ENCODE measurements at regions not wholly inside any gene's neighbourhood (a gene's known extent, or its start where the extent isn't known, plus 50 kb on each side); places are given as distances from the start of the nearest gene placed in this dataset.

DNA sequence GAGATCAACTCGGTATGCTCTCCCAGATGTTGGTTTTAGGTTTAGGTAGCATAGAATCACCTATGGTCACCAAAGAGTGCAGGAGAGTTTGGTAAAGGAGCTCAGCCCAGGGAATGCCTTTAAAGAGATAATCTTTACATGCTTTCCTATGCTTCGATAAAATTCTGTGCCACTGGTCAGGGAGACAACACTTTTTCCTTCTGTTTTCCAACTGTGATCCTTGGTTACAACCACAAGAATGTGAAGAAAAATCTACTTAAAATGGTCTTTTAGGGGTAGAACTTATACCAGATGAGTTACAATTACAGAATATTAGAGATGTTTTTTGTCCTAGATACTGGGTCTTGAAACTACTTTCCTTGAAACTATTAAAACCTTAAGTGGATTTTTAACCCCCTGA is 895.6 kb downstream of the TTLL7 start:
- Histone ChIP-seq H3K27ac (ENCODE audit: low read depth, low read length, poor library complexity, severe bottlenecking) (no peak overlapping the region), H3K4me3 (ENCODE audit: low read depth, low read length, poor library complexity, severe bottlenecking) (no peak overlapping the region), H3K27me3 (replicated peaks; ENCODE audit: insufficient read depth, low read depth, low read length, poor library complexity) (no peaks in the 10 kb centered on the region), H3K9me3 (ENCODE audit: low read depth, low read length, poor library complexity, severe bottlenecking) (no peaks in the 10 kb centered on the region), H3K4me1 (ENCODE audit: insufficient read depth, low read length, poor library complexity, severe bottlenecking) (peaks cover 7% of the 10 kb centered on the region), H3K36me3 (ENCODE audit: insufficient read depth, low read length, poor library complexity, severe bottlenecking) (no peaks in the 10 kb centered on the region)
- intact Hi-C loops (cut with micrococcal nuclease; ENCODE audit: unreplicated experiment): no loop called here
- ChIA-PET CTCF (no interaction called here), POLR2A (ENCODE audit: low non-redundant PET) (no interaction called here)
- no peak for TF ChIP-seq EZH2 (IDR thresholded peaks at IDR 0.05; ENCODE audit: borderline replicate concordance, low read depth, low read length, poor library complexity, severe bottlenecking)
- TF ChIP-seq, protein P1, sequence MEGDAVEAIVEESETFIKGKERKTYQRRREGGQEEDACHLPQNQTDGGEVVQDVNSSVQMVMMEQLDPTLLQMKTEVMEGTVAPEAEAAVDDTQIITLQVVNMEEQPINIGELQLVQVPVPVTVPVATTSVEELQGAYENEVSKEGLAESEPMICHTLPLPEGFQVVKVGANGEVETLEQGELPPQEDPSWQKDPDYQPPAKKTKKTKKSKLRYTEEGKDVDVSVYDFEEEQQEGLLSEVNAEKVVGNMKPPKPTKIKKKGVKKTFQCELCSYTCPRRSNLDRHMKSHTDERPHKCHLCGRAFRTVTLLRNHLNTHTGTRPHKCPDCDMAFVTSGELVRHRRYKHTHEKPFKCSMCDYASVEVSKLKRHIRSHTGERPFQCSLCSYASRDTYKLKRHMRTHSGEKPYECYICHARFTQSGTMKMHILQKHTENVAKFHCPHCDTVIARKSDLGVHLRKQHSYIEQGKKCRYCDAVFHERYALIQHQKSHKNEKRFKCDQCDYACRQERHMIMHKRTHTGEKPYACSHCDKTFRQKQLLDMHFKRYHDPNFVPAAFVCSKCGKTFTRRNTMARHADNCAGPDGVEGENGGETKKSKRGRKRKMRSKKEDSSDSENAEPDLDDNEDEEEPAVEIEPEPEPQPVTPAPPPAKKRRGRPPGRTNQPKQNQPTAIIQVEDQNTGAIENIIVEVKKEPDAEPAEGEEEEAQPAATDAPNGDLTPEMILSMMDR (conservative IDR thresholded peaks at IDR 0.05; ENCODE audit: low read depth, low read length): no peak
- no TSS peak for BruUV-seq (replicated peaks)
- DNase-seq (ENCODE audit: low spot score): no peak

- CTCF ChIA-PET: no interaction called here
- Histone ChIP-seq H3K4me3 (ENCODE audit: low read depth, low read length, poor library complexity, severe bottlenecking) (no peak overlapping the region), H3K4me1 (ENCODE audit: insufficient read depth, low read length, poor library complexity, severe bottlenecking) (peaks cover 7% of the 10 kb centered on the region), H3K27me3 (replicated peaks; ENCODE audit: insufficient read depth, low read depth, low read length, poor library complexity) (no peaks in the 10 kb centered on the region), H3K36me3 (ENCODE audit: insufficient read depth, low read length, poor library complexity, severe bottlenecking) (no peaks in the 10 kb centered on the region), H3K9me3 (ENCODE audit: low read depth, low read length, poor library complexity, severe bottlenecking) (no peaks in the 10 kb centered on the region), H3K27ac (ENCODE audit: low read depth, low read length, poor library complexity, severe bottlenecking) (no peak overlapping the region)
- BruUV-seq (replicated peaks): no TSS peak
- TF ChIP-seq, protein P1 (conservative IDR thresholded peaks at IDR 0.05; ENCODE audit: low read depth, low read length): no peak
- TF ChIP-seq EZH2 (IDR thresholded peaks at IDR 0.05; ENCODE audit: borderline replicate concordance, low read depth, low read length, poor library complexity, severe bottlenecking): no peak
- DNase-seq (ENCODE audit: low spot score): peak; percentile 46
- POLR2A ChIA-PET (ENCODE audit: low non-redundant PET): no interaction called here
- intact Hi-C loops (cut with micrococcal nuclease; ENCODE audit: unreplicated experiment): no loop called here
Observed at GRCh38 chr1:83102630-83103071, 896.3 kb downstream of the TTLL7 start.

- DNase-seq (ENCODE audit: low spot score): no peak
- Histone ChIP-seq H3K36me3 (ENCODE audit: insufficient read depth, low read length, poor library complexity, severe bottlenecking) (no peaks in the 10 kb centered on the region), H3K9me3 (ENCODE audit: low read depth, low read length, poor library complexity, severe bottlenecking) (no peaks in the 10 kb centered on the region), H3K4me1 (ENCODE audit: insufficient read depth, low read length, poor library complexity, severe bottlenecking) (peaks cover 7% of the 10 kb centered on the region), H3K27ac (ENCODE audit: low read depth, low read length, poor library complexity, severe bottlenecking) (no peak overlapping the region), H3K4me3 (ENCODE audit: low read depth, low read length, poor library complexity, severe bottlenecking) (no peak overlapping the region), H3K27me3 (replicated peaks; ENCODE audit: insufficient read depth, low read depth, low read length, poor library complexity) (no peaks in the 10 kb centered on the region)
- ChIA-PET POLR2A (ENCODE audit: low non-redundant PET) (no interaction called here), CTCF (no interaction called here)
- no peak for TF ChIP-seq EZH2 (IDR thresholded peaks at IDR 0.05; ENCODE audit: borderline replicate concordance, low read depth, low read length, poor library complexity, severe bottlenecking)
- TF ChIP-seq, protein P1 (conservative IDR thresholded peaks at IDR 0.05; ENCODE audit: low read depth, low read length): no peak
- no TSS peak for BruUV-seq (replicated peaks)
- intact Hi-C loops (cut with micrococcal nuclease; ENCODE audit: unreplicated experiment): no loop called here
Observed at GRCh38 chr1:83101406-83101805, 897.5 kb downstream of the TTLL7 start.

Measured in A673 (cell line).